ENCODE measurements at regions not wholly inside any gene's neighbourhood (a gene's known extent, or its start where the extent isn't known, plus 50 kb on each side); places are given as distances from the start of the nearest gene placed in this dataset.

DNA sequence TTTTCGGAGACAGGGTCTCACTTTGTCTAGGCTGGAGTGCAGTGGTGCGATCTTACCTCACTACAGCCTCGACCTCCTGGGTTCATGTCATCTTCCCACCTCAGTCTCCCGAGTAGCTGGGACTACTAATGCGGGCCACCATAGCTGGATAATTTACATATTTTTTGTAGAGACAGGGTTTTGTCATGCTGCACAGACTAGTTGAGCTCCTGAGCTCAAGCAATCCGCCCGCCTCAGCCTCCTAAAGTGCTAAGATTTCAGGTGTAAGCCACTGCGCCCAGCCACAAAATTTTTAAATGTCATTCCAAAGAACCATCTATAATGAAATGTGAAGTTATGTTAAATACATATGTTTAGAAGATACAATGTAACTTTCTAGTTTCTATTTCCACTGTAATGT is 4747.7 kb upstream of the OR11H1 start:
- TF ChIP-seq CTCF (IDR thresholded peaks at IDR 0.05; ENCODE audit: borderline replicate concordance, extremely low read depth, low read length, poor library complexity, severe bottlenecking) (no peak), EZH2 (IDR thresholded peaks at IDR 0.05; ENCODE audit: borderline replicate concordance, low read depth, low read length, severe bottlenecking) (no peak)

Measured in DND-41 (cell line).